ENCODE measurements at regions not wholly inside any gene's neighbourhood (a gene's known extent, or its start where the extent isn't known, plus 50 kb on each side); places are given as distances from the start of the nearest gene placed in this dataset.

DNA sequence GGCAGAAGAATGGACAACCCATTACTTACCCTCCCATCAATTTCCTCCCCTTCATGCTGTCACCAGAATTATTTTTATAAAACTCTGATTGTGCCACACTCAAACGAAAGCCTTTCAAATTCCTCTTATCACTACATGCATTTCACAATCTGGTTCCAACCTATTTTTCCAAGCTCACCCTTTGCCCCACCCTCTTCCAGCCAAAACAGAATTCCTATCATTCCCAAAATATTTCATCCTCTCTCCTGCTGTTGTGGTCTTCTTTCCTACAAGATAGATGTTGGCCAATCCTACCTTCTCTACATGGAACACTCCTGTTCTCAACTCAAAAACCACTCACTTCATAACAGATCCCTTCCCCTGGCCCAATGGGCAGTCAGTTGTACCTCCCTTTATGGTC, 111.5 kb downstream of the ELAPOR2 start:
- TF ChIP-seq, protein P1, sequence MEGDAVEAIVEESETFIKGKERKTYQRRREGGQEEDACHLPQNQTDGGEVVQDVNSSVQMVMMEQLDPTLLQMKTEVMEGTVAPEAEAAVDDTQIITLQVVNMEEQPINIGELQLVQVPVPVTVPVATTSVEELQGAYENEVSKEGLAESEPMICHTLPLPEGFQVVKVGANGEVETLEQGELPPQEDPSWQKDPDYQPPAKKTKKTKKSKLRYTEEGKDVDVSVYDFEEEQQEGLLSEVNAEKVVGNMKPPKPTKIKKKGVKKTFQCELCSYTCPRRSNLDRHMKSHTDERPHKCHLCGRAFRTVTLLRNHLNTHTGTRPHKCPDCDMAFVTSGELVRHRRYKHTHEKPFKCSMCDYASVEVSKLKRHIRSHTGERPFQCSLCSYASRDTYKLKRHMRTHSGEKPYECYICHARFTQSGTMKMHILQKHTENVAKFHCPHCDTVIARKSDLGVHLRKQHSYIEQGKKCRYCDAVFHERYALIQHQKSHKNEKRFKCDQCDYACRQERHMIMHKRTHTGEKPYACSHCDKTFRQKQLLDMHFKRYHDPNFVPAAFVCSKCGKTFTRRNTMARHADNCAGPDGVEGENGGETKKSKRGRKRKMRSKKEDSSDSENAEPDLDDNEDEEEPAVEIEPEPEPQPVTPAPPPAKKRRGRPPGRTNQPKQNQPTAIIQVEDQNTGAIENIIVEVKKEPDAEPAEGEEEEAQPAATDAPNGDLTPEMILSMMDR (IDR thresholded peaks at IDR 0.05) = no peak
- TF ChIP-seq SIN3A (IDR thresholded peaks at IDR 0.05; ENCODE audit: borderline replicate concordance, insufficient read depth, low read depth, low read length) = no peak
- TF ChIP-seq, protein P2, sequence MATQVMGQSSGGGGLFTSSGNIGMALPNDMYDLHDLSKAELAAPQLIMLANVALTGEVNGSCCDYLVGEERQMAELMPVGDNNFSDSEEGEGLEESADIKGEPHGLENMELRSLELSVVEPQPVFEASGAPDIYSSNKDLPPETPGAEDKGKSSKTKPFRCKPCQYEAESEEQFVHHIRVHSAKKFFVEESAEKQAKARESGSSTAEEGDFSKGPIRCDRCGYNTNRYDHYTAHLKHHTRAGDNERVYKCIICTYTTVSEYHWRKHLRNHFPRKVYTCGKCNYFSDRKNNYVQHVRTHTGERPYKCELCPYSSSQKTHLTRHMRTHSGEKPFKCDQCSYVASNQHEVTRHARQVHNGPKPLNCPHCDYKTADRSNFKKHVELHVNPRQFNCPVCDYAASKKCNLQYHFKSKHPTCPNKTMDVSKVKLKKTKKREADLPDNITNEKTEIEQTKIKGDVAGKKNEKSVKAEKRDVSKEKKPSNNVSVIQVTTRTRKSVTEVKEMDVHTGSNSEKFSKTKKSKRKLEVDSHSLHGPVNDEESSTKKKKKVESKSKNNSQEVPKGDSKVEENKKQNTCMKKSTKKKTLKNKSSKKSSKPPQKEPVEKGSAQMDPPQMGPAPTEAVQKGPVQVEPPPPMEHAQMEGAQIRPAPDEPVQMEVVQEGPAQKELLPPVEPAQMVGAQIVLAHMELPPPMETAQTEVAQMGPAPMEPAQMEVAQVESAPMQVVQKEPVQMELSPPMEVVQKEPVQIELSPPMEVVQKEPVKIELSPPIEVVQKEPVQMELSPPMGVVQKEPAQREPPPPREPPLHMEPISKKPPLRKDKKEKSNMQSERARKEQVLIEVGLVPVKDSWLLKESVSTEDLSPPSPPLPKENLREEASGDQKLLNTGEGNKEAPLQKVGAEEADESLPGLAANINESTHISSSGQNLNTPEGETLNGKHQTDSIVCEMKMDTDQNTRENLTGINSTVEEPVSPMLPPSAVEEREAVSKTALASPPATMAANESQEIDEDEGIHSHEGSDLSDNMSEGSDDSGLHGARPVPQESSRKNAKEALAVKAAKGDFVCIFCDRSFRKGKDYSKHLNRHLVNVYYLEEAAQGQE (IDR thresholded peaks at IDR 0.05; ENCODE audit: insufficient read depth in 1 of 2, low read depth in 2 of 2, low read length in 1 of 2) = no peak
- no peak for TF ChIP-seq POLR2AphosphoS5 (IDR thresholded peaks at IDR 0.05; ENCODE audit: low read depth, low read length)
- no peak for TF ChIP-seq TCF7L2 (IDR thresholded peaks at IDR 0.05; ENCODE audit: low read depth, low read length)

Measured in Panc1 (cell line).